Islet precursor cell (in vitro differentiated cells): ENCODE measurements at regions not wholly inside any gene's neighbourhood (a gene's known extent, or its start where the extent isn't known, plus 50 kb on each side); places are given as distances from the start of the nearest gene placed in this dataset.

Source experiments
- DNase-seq: peaks from one replicate; pipeline ENCODE4 v3.0.0-alpha.2; 2018

DNA sequence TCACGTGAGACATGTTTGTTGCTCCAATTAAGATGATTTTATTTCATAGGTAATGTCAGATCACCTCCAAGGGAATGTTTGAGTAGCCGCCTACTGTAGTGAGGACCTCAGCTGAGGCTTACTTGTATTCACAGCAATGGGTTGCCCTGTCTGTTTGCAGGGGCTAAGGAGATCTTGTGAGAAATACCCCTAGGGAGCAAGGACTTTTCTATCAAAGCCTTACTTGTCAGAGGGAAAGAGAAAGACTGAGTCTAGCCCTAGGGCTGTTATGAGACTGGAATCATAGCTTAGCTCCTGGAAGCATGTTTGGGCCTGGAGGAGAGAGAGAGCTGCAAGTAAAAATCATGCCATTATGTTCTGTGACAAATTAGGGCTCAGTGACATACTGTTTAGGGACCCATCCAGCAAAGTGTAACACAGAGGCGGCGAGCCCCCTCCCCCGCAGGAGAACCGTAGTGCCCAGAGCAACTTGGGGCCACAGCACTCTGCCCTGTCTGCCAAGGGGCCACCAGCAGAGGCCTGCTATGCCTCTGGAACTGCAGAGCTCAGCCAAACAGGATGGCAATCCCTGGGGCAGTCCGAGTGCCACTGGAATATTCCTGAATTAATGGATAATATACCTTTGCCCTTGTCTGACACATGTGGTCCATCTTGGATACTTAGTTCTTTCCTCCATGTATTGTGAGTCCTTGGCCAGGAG is 178.8 kb downstream of the DACT1 start:
- no peak for DNase-seq

DNA sequence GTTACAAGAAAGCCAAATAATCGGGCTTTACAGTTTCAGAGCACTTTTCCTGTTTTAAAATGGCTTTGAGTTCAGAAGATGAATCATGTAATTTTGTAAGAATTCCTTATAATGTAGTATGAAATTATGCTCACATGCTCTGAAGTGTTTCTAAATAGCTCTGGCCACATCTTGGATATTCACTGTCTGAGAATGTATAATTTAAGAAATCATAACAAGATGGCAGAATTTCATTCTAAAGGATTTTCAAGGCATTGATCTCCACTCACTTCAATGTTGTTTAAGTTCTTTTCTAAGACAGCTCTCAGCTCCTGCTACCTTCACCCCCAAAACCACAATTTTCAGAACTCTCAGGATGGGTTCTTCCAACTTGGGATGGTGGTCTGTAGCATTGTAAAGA is 180.1 kb downstream of the DACT1 start:
- no peak for DNase-seq

DNA sequence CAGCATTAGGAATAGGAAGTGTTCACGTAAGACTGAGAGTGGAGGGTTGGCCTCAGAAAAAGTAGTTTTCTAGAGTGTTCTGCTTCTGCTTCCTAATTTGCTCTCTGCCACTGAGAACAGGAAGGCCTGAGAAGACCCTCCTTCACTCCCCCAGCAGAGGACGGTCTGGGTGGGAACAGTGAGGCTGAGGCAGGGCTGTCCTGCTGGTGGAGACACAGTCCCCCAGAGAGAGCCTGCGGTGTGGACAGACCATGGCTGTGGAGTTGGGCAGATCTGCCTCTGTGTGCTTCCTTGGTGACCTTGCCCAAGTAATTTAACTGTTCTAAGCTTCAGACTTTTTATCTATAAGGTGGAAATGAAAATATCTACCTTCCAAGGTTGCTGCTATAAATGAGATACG is 182.3 kb downstream of the DACT1 start:
- DNase-seq = no peak

DNA sequence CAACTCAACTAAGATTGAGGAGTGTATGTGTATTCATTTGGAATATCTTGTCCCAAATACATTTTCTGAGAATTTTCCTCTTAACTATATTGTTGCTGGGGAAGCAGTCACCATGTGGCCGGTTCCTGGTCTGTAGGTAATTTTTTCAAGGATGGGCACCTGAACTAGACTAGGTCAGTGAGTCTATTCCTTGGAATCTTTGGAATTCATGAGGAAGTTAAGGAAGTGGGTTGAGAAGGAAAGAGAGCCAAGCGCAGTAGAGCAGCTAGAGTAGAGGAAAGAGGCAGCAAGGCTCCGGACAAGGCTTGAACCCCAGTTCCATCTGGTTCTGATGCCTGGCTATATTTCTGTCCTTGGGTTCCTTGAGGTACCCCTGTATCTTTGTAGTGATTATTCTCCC is 183.7 kb downstream of the DACT1 start:
- DNase-seq = no peak

DNA sequence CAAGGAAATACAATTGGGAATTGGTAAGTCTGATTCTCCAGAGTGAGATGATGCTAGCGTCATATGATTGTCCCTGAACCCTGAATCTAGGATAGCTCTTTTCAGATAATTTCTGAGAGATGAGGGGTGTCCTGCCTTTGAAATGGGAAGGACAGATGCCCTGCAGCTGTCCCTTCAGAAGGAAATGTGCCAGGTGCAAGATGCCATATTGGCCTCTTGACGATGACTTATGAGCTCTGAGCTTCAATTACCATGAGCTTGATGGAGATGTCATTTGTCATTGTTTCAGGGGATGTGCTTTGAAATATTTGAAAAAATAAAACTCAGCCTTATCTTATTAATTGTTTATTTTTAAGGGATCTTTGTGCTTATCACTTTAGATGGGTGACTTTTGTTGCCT is 185.1 kb downstream of the DACT1 start:
- DNase-seq = no peak

DNA sequence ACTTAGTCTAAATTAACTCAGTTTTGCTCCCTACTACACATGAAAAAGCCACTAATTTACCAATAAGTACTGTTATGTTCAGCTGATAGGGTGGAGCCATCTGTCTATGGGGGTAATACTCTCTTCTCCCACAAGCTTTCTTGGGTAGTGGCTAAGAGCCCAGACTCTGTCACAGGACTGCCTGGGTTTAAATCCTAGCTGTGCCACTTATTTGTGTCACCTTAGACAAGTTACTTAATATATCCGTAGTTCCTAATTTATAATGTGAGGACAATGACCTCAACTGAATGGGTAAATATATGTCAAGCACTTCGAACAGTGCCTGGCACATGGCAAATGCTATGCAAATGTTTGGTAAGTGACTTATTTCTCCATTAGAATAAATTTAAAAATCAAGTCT is 185.6 kb downstream of the DACT1 start:
- no peak for DNase-seq

DNA sequence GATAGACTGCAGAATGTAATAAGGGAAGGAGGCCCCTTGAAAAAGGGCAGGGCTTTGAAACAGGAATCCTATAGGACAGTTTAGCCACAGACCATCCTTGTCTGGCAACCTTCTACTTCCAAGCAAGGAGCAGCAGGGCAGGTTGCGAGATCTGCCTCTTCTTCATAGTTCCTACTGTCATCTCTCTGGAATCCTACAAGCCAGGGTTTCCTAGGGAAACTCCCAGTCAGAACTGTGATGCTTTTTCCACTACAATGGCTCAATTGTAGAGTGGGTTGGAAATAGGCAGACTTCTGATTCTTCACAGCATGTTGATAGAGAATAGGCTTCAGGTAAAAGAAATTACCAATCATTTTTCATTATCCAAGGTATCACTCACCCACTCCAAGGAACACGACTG is 186.3 kb downstream of the DACT1 start:
- DNase-seq = peak; percentile 78

DNA sequence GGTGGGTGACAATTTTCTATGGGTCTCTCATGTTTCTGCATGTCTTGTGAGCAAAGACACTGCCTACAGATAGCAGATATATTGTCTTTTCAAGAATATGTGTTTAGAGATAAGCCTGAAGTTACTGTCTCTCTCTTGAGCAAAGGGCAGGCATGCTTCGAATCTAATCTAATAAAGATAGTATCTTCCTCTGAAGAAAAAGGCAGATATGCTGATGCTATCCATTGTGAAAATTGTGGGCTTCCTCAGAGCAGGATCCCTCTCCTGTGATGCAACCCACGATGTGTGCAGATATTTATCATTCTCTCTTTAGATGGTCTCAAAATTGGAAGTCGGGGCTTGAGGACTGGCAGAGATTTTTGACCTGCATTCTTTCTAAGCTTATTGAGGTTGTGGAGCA is 187.0 kb downstream of the DACT1 start:
- no peak for DNase-seq

DNA sequence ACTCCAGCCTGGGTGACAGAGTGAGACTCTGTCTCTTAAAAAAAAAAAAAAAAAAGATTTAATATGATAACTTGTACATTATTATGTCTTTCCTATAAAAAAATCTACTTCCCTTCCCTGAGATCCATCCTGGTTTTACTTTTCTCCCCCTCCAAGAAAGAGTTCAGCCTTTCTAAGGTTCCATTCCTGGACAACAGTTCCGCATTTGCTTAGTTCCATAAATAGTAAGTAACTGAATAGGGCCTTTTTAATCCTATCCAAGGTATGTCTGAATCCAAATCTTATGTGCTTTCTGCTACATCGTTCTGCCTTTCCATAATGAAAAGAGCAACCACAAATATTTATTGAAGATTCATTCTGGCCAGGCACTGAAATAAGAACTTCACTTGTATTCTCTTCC is 187.8 kb downstream of the DACT1 start:
- no peak for DNase-seq

DNA sequence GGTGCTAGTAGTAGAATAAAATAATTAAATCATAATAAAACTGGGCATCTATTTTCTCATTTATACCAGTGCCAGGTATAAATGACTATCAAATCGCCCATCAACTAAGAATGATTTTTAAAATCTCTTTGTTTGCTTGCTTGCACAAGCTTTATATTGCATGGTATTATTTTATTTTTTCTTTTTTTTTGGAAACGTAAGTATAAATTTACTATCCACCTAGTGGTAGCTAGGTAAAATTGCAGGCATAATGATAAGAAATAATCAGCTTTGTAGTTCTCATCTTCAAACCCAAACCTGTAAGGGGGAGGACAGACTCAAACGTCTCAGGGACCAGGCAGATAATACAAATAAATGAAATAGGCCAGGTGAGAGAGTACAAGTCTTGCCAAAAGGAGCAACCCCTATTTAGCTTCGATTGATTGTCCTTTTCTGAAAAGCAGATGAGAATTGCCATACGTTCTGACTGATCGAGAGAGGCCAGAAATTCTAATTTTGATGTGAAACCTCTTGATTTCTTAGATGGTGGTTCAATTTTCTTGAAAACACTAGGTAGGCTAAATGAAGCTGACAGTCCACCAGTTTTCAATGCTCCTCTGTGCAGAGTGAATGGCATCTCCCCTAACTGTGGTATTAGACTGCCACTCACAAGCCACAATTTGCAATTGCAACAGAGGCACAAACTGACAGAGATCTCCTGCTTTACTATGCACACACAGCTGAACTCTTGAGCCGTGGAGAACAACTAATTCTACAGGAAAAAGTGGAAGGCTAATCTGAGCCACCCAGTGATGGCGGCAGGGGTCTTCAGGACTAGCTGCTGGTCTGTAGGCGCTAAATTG is 189.3 kb downstream of the DACT1 start:
- DNase-seq = no peak

DNA sequence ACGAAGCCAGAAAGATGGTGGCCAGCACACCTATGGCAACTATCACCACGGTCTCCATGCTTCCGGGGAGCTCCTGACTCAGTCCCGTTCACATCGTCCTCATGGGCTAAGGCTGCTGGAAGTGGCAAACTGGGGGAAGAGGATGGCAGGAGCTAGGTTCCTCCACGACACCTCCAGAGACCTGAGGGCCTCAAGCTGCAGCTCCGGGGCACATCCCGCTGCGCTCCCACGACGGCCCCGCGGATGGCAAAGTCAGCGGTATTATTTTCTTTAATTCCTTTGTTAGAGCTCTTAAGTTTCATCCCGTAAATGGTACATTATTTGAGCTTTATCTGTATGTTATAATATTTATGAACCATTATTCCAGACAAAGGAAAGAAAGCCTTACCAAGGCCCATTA is 190.5 kb downstream of the DACT1 start:
- no peak for DNase-seq

DNA sequence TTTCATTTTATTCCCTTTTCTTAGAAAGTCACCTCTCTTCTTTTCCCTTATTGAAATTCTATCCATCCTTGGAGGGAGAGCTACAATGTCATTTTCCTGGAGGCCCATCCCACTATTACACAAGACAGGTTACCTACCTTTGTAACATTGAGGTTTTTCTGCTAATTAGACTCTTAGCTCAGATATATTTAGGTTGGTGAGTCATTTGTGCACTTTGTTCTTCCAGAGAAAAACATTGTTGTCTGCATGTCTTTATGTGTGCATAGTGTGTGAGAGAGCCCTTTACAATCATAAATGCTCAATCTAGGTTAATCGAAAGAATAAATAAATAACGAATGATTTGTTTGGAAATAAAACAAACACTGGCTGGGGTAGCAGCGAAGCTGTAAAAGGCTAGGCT is 191.8 kb downstream of the DACT1 start:
- DNase-seq = no peak

DNA sequence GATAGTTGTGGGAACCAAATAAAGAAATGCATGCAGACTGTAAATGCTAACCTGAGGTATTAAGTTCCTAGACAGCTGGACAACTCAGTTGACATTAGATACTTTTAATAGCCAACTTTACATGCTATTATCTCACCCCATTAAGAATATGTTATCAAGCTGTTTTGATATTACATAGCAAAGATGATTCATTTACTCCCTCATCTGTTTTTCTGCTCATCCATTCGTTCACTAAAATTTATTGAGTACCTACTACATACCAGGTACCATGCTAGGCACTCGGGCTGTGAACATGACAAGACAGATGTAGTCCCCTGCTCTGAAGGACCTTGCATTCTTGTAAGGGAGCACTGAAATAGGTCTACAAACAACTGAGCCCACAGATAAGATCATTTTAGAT is 192.4 kb downstream of the DACT1 start:
- DNase-seq = no peak

DNA sequence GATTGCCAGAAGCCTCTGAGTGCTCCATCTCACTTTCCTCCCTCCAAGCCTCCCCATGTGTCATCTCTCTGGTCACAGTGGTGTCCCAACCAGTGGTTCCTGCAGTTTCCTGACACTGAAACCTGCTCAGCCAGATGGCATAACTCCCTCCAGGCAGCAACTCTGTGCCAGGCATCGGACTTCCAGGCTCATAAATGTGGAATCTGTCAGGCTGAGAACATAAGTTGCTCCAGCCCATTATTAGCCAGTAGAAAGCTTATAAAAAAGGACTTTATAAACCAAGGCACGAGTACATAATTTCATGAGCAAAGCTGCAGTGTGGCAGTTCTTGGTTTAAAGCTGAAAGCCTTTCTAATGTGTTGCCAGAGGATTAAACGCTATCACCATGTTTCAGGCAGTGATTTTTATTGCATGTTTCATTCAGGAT is 194.3 kb downstream of the DACT1 start:
- DNase-seq = no peak

DNA sequence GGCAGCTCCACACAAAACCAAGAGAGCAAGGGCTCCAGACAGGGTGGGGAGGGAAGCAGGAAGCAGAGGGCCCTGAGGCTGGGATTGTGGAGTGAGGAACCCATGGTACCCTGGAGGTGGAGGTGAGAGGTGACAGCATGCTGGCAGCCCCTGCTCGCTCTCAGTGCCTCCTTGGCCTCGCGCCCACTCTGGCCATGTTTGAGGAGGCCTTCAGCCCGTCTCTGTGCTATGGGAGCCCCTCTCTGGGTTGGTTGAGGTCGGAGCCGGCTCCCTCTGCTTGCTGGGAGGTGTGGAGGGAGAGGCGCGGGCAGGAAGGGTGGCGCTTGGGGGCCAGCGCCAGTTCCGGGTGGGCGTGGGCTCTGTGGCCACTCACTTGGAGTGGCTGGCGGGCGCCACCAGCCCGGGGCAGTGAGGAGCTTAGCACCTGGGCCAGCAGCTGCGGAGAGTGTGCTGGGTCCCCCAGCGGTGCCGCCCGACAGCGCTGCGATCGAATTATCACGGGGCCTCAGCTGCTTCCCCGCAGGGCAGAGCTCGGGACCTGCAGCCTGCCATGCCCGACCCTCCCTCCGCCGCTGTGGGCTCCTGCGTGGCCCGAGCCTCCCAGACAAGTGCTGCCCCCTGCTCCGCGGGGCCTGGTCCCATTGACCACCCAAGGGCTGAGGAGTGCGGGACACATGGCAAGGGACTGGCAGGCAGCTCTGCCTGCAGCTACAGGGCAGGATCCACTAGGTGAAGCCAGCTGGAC is 196.0 kb downstream of the DACT1 start:
- no peak for DNase-seq

DNA sequence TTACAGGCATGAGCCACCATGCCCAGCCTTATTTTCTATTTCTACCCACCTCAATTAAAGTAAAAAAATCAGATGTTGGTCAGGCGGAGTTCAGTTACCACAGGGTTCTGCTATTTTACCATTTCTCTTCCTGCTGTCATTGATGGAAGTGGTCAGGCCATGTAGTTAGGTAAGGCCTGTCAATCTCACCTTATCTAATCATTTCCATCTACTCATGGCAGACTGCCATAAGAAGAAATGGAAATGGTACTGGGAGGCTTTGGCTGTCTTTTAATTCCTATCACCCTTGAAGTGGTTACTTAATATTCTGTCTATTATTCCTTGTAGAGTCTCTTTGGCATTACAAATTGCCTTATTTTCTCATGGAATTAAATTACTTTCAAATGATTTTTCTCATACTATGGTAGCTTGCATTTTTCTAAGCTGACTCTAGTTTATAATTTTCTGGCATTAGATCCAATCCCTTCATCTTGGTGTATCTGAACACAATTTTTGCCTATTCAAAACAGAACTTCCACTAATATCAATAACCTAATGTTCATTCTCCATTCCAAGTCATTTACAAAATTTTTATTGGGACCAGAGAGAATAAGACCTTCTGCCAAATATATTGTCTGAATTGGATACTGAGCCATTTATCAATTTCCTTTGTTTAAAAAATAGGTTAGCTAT is 198.7 kb downstream of the DACT1 start:
- DNase-seq = no peak

DNA sequence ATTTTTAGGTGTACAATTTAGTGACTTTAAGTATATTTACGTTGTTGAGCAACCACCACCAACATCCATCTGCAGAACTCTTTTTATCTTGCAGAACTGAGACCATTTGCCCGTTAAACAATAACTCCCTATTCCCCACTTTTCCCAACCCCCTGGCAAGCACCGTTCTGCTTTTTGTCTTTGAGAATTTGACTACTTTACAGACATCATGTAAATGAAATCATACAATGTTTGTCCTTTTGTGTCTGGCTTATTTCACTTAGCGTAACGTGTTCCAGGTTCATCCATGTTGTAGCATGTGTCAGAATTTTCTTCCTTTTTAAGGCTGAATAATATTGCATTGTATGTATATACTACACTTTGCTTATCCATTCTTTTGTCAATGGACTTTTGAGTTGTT is 201.5 kb downstream of the DACT1 start:
- DNase-seq = no peak

DNA sequence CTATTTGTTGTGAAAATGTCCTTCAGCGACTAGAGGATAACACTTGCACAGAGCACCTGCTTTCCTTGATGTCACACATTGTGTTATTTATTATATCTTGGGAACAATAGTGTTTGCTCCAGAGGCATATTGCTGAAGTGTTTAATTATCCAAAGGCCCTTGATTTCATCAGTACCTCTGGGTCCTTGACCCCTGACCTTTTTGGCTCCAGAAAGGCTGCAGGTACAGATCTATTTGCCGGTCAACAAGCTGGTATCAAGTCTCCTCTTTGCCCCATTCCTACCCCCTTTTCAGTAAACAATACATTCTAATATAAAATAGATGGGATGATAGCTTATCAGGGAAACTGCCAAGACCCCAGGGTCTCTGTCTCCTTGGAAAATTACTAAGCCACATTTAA is 206.8 kb downstream of the DACT1 start:
- DNase-seq = no peak

DNA sequence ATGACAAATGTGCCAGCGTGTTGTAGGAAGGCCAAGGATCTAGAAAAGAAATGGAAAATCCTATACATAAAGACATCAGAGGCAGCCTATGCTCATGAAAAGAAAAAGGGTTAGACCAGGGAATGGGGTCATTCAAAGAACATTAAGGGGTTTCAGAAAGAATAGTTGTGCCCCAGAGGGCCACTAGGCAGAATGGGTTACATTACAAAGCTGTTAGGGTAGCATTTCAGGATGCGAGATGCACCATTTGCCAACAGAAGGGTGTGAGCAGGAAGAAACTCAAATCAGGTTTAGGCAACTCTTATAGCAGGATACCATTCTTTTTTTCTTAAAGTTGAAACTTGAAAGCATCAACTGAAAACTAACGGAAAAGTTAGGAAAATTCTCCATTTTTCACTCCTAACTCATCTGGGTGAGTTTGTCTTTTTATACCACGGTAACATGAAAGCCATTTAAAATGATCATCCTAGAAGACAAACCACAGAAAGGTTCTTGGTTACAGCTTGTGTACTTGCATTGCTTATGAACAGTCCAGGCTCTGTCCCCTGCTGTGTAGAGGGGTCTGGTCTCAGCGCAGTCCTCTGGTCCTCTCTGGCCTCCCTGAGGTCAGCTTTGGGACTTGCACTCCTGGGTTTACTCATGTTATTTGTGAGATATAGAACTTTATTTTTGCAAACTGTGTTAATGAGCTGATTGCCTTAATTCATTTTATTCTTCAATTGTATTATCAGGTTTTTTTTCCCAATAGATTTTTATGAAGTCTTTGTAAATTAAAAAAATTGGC is 209.1 kb downstream of the DACT1 start:
- no peak for DNase-seq

DNA sequence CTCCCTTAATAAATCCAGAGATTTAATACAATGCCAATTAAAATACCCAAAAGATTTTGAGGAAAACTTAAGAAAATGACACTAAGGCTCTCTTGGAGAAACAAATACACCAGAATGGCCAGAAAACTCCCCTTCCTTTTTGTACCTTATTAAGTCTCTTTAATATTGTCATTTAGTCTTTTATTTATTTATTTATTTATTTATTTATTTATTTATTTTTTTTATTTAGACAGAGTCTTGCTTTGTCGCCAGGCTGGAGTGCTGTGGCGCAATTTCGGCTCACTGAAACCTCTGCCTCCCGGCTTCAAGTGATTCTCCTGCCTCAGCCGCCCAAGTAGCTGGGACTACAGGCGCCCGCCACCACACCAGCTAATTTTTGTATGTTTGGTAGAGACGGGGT is 210.6 kb downstream of the DACT1 start:
- no peak for DNase-seq

DNA sequence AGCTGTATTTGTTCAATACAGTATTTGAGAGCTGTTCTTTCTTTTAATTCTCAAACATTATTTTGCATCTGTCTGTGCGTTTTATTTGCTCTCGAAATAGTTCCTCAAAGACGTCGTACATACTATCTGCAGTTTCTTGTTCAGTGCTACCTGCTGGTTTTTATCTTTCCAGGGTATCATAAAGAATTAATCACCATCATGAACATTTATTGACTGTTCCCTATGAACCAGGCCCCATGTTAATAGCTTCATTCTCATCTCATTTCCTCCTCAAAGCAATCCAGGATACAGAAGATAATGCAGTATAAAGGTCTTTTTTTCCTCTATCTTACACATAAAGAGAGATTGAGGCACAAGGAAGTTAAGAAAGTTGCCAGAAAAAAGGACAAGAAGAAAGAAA is 211.8 kb downstream of the DACT1 start:
- no peak for DNase-seq

DNA sequence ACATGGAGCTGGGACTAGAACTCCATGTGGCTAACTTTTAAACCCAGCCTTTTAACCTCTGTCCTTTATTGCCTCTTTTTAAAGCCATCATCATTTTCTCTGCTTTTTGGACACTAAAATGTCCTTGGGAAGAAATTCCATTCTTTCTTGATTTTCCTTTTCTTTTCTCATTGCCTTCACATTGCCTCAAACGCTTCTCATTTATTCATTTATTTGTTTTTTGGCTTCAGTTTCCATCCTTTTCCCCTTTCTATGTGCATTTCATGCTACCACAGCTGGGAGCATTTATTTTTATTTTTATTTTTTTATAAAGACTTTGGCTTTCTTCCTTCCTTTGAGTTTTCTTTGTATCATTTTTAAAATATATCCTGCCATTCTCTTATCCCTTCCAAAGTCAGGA is 212.2 kb downstream of the DACT1 start:
- DNase-seq = no peak

DNA sequence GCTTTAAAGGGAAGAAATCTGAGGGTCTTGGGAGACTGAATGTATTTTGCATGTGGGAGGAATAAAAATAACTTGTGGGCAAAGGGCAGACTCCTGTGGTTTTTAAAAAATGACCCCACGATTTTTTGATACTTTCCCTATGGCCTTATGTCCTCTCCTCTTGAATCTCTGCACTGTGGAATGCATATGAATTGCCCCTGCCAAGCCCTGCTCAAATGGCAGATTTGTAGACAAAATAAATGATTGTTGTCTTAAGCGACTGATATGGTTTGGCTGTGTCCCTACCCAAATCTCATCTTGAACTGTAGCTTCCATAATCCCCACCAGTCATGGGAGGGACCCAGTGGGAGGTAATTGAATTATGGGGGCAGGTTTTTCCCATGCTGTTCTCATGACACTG is 223.8 kb downstream of the DACT1 start:
- DNase-seq = no peak
